RPMI8226 (cell line): ENCODE measurements at regions not wholly inside any gene's neighbourhood (a gene's known extent, or its start where the extent isn't known, plus 50 kb on each side); places are given as distances from the start of the nearest gene placed in this dataset.

Experiments
- DNase-seq: peaks from one replicate; pipeline ENCODE4 v3.0.0-alpha.2; 2015

GRCh38 chr11:29336727-29337575 is 679.9 kb downstream of the KCNA4 start:
- DNase-seq: no peak

GRCh38 chr11:29334776-29335130 is 682.1 kb downstream of the KCNA4 start:
- no peak for DNase-seq

DNA sequence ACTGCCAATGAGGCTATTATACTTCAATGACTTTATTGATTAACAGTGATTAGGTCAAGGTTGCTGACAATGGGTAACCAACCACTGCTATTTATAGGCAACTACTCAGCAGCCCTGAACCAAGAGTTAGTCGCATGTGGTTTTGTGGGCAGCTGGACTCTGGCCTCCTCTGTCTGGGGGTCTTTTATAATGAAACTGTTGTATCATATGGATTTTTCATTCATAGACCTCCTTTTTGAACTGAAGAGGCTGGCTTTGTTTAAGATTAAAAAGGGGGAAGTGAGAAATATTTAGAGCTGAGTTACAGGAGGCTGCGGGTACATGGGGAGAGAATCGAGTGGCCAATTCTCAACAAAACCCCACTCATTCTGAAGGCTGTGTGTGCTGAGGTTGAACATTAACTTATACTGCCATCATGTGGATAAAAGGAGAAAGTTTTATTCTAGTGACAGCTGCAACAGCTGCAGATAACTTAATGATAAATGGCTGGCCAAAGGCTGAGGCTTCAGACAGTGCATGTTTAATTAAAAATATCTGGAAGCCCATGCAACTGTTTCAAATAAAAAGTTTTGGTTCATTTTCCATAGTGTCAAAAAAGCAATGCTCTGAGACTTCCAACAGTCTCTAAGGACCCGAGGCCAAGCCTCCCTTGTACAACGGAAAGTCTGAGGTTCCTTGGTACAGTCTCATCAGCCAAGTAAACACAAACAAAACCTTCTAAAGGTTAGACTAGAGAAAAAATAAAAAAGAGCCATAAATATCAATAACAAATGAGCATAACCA is 682.6 kb downstream of the KCNA4 start:
- peak; percentile 7 for DNase-seq

DNA sequence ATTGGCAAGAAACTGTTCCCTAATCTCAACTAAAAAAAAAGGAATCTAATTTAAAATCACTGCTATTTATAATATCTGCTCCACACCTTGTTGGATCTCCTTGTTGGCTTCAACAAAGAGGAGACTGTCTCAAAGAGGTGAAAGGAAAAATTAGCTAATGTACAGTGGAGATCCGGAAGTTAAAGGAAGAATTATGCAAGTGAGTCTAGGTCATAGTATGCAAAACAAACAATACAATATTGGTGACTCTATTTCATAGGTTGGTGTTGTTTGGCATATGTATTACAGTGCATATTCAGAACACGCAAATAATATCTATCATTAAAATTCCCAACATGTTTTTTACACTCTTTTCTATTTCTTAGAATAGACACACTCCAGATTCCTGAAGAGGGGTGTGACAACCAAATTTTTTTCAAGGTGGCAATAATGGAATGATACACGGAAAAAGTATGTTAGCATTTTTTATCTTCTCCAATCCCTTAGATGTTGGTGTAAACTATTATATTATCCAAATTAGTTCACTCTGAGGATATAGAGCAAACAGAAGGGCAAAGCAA is 685.3 kb downstream of the KCNA4 start:
- DNase-seq: no peak

- peak; percentile 23 for DNase-seq
Measured at GRCh38 chr11:29328961-29329441, 687.8 kb downstream of the KCNA4 start.

GRCh38 chr11:29327891-29328290 is 688.9 kb downstream of the KCNA4 start:
- DNase-seq: no peak

GRCh38 chr11:29326757-29327156 is 690.1 kb downstream of the KCNA4 start:
- DNase-seq: no peak

DNA sequence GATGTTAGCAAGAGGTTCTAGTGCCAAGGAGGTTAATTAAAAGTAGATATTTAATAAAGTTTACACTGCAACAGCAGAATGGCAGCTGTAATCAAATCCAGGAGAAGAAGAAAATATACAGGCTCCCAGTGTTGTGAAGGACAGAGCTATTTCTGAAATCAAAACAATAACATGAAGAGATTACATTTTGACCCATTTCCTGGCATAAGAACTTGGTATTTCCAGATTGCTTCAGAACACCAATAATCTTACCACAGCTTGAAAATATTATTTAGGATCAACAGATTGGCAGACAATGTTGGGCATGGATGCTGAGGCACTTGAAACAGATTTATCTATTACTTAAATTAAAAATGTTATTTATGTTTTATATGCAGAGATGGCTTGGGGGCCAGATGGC is 692.5 kb downstream of the KCNA4 start:
- DNase-seq: no peak

GRCh38 chr11:29321293-29322132 is 695.3 kb downstream of the KCNA4 start:
- no peak for DNase-seq

GRCh38 chr11:29320196-29320595 is 696.6 kb downstream of the KCNA4 start:
- DNase-seq: no peak

- no peak for DNase-seq
Measured at GRCh38 chr11:29319210-29319609, 697.6 kb downstream of the KCNA4 start.

GRCh38 chr11:29318134-29318845 is 698.5 kb downstream of the KCNA4 start:
- no peak for DNase-seq

DNA sequence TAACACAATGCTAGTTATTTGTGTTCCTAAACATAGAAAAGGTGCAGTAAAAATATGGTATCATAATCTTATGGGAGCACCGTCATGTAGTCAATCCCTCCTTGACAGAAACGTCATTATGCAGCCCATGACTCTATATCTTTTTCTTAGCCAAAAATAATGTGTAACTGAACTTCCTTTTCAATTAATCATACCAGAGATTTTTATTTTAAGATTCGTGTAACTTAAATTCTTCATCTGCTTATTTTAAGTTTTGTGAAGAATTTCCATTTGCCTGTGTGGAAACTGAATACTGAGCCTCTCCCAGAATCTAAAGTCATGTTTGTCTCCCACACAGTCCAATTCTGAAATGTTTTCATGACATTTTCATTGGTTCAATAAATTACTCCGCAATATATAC is 699.1 kb downstream of the KCNA4 start:
- DNase-seq: no peak

DNA sequence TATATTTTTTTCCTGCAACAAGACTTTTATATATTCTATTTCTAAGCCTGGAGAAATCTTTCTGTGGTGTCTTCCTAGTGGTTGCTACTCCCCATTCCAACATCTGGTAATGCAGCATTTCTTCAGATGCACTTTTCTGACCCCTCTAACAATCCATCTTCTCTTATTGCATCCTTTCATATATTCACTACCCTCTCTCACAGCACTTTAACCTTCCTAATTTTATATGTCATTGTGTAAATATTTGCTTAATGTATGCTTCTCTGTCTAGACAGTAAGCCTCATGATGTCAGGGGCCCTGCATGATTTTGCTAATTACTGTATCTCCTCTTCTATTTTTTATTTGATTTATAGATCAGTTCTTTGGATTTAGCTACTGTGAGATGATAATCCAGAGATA is 701.6 kb downstream of the KCNA4 start:
- DNase-seq: no peak

DNA sequence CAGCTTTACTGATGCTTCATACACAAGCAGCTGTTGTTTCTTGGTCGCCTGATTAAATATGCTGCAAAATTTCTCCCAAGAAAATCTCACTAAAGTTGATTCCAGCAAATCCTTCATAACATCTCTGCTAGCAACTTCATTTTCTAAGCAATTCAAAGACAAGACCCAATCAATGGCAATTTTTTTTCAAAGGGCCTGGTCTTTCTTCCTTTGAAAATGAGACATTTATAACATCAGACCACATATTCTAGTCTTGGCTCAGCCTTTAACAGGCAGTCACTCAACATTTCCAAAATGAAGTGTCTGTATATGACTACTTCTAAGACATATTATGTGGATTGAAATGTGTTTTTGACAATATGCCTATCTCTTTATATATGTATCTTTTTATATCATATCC is 702.6 kb downstream of the KCNA4 start:
- DNase-seq: no peak

- DNase-seq: no peak
Measured at GRCh38 chr11:29312812-29313211, 704.0 kb downstream of the KCNA4 start.

DNA sequence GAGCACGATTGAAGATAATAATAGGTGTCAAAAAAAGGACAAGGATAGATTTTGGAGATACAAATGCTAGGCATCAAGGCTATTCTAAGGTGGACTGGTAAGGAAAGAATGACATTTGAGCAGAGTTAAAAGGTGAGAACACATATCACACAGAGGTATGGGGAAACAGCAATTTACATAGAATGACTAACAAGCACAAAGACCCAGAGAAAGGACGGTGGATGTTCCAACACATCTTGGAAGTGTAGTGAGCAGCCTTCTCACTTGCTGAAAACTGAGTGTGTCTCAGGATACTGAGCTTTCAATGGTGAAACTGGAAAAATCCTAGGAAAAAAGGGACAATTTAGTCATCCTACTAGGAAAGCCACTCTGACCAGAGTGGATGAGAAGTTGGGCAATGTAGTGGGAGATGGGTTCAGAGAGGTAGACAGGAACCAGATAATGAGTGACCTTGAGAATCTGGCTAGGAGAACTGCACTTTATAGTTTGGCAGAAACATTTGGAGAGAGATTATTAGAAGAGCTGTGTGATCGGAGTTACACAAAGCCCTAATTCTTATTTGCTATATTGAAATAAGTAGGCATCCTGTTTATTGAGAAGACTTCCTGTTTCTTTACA is 706.0 kb downstream of the KCNA4 start:
- DNase-seq: no peak

DNA sequence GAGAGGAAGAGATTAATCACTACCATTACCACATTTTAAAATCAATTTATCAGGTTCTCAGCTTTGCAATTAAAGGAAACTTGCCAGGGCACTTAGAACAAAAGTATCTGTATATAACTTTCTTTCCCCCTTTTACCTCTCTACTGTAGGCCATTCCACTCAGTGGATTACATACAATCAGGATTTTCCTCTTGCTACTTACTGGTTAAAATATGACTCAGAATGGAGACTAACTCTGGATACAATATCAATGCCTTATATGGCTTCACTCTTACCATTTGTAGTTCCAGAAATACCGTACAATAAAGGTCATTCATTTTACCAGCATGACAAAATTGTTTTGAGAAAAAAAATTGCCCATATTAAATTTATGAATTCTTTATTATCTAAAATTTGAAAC is 706.8 kb downstream of the KCNA4 start:
- DNase-seq: no peak

DNA sequence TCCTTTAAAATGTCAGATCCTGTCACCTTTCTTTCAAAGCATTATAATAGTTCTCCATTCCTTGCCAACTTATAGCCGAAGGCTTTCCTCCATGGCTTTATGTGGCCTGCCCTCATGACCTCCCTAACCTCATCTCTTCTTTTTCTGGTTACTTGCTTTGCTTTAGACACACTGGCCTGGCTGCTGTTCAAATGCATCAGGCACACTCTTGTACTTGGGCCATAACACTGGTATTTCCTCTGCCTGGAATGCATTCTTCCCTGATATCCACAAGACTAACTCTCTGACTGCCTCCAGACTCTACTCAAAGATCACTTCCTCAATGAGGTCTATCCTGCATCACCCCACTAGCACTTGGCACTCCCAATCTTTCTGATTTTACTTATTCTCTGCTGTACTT is 710.3 kb downstream of the KCNA4 start:
- no peak for DNase-seq

DNA sequence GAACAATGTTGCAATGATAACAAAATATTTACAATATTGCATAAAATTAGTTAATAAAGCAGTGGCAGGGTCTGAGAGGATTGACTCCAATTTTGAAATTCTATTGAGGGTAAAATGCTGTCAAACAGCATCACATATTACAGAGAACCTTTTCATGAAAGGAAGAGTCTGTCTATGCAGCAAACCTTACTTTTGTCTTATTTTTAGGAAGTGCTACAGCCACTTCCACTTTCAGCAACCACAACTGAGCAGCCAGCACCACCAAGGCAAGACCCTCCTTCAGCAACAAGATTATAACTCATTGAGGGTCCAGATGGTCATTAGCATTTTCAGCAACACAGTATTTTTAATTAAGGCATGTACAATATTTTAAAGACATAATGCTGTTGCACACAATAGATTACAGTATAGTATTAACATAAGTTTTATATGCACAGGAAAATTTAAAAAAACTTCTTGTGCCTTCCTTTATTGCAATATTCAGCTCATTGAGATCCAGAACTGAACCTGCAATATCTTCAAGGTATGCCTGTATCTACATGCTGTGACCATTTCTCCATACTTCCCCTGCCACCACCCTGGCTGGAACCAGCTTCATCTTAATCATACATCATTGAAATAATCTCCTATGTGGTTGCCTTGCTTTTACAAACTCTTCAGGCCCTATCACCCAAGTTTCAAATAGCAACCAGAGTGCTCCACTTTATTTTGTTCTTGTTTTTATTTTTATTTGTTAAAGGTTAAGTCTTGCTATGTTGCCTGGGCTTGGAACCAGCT is 711.2 kb downstream of the KCNA4 start:
- DNase-seq: no peak

DNA sequence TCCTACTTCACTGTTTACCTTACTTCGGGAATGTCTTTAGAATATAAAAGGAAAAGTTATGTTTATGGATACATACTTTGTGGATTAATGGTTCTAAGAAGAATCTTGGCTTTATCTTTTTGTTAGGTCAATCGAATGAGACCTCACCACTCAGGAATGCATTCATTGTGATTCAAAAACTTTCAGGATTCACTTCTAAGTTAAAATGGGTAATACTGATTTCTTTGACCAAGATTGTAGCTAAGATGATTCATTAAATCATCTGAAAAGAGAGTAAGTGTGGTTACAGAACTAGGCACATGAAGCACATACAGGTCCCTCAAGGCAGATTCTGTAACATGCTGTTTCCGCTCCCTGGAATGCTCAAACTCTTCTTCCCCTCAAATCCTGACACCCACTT is 716.4 kb downstream of the KCNA4 start:
- DNase-seq: no peak
